ENCODE measurements at regions not wholly inside any gene's neighbourhood (a gene's known extent, or its start where the extent isn't known, plus 50 kb on each side); places are given as distances from the start of the nearest gene placed in this dataset.

DNA sequence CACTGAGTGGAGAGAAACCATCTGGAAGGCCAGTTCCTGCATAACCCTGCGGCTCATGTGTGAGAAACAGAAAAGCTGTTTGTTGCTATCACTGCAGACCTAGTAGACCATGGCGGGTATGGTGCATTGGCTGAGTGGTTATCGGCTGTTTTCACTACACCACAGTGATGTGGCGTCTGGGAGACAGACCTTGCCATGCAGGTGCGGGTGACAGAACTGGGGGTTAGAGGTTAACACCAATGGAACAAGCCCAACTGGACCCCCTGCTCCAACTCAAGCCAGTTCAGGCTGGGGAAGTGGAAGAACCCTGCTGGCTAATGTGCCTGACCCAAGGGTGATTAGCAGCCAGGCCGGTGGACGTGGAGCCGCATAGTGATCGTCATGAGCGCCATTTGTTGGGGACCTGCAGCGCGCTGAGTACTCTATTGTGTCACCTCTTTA is 91.9 kb downstream of the IRF8 start:
- no peak for DNase-seq (ENCODE audit: low spot score)

DNA sequence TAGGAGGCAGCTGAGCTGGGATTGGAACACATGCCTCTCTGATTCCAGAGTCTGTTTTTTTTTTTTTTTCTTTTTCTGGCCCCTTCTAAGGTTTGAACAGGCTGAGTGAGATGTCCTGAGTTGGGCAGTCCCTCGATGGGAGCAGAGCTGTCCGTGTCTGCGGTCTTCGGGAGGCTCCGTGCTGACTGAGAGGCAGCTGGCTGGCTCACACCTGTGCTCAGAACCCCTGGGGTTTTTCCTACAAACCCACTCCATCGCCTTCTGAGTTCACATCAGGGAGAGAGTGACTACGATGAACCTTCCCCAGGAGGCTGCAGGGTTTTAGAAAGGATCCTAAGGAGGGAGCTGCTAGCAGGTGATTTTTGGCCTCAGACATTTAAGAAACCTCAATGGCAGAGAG is 92.5 kb downstream of the IRF8 start:
- no peak for DNase-seq (ENCODE audit: low spot score)

DNA sequence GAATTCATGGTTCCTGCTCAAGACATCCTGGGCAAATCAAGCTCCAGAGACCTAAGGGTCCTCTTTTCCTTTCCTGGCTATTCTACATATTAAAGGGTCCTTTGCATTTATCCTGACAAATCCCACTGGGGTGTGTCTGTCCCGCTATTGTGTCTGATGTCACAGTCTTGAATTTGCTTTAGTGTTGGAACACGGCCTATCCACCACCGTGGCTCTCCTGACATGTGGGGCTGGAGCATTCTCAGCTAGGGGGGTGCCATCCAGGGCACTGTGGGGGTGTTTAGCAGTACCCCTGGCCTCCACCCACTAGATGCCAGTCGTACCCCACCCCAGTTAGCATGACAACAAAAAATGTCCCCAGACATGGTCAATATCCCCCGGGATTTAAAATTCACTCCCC is 92.9 kb downstream of the IRF8 start:
- DNase-seq (ENCODE audit: low spot score): no peak

DNA sequence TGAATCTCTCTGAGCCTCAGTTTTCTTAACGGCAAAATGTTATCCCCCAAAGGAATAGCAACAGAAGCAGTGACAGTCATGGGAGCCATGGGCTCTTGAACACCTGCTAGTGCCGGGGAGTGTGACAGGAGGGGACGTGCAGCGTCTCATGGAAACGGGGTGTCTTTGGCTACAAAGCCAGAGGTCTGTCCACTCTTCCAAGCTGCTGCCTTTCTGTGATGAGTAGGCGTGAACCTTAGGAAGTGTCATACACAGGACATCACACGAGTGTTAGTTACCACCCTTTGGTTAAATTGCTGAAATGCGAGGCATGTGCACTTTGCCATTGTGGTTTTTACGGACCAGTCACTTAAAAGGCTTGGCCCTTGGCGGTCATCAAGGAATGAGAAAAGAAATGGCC is 93.4 kb downstream of the IRF8 start:
- no peak for DNase-seq (ENCODE audit: low spot score)

DNA sequence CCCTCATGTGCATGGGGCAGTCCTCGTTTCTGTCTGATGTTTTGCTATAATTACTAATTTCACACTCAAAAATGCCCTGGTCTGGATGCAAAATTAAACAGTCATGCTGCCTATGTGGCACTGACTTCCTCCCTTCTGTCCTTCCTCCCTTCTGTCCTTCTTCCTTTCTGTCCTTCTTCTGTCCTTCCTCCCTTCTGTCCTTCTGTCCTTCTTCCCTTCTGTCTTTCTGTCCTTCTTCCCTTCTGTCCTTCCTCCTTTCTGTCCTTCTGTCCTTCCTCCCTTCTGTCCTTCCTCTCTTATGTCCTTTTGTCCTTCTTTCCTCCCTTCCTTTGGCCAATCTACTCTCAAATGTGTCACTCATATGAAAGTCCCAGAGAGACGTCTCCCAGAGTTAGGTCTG is 93.8 kb downstream of the IRF8 start:
- DNase-seq (ENCODE audit: low spot score): no peak

DNA sequence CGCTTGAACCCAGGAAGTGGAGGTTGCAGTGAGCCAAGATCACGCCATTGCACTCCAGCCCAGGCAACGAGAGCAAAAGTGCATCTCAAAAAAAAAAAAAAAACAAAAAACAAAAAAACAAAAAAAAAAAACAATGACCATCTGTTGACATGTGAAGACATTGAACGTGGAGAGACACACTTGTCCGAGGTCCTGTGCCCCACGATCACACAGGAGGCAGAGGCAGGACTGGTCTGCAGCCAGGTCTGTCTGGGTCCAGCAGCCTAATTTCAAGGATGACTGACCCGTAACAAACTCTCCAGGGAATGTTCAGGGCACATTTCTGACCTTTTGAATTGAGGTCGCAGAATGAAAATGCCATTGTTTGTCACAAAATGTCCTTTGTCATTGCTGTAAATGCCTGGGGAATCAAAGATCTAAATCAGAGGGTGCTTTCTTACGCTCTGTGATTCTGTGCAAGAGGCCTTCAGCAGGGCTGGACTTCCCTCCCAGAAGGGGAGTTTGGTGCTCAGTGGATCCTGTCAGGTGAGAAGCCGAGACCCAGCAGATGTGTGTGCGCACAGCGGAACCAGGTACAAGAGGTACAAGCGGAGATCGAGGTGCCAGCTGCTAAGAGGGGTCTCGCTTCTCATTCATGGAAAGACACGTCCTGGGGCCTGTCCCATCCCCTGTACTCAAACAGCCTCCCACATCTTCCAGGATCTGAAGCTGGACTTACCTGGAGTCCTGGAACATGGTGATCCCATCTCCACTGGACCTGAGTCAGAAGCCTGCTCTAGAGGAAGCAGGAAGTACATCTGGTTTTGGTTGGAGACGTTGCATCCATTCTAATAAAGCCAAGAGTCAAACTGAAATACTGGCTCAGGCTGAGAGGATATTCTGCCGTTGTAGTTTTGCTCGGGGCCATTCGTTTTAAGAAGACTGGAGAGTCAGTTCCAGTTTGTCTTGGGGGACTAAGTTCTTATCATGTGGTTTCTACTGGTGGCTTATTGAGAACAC is 95.8 kb downstream of the IRF8 start:
- no peak for DNase-seq (ENCODE audit: low spot score)

DNA sequence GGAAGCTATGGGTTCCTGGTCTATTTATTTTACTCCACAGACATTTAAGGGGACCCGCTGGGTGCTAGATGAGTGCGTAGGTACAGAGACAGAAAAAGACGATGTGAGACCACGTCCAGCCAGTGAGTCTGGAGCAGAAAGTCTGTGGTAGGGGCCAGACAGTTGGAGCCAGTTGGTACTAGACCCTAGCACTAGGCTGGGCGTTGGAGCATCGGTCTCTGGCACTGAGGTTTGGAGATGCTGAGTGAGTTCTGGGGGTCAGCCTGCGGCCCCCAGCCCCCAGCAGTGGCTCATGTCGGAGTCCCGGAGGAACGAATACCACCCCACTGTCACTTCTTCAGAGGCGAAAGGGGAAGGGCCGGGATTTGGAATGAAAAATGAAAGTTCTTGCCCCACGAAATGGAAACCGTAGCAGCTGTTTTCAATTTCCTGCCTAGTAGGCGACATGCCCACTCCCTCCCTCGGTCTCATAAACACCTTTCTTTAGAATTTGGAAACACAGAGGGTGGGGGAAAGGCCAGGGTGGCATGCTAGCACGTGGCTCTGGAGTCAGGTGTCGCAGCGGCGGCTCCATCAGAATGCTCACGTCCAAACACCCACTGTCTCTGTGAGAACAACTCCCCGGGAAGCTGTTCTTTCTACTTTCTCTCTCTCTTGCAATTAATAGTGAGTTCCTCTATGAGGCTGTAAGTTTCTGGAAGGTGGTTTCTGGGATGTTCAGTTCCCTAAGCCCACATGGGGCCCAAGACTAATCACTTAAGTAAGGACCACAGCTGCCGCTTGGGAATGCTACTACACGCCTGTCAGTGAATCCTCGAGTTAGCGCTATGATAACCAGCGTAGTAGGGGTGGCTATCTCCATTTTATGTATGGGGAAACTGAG is 96.8 kb downstream of the IRF8 start:
- DNase-seq (ENCODE audit: low spot score): no peak

DNA sequence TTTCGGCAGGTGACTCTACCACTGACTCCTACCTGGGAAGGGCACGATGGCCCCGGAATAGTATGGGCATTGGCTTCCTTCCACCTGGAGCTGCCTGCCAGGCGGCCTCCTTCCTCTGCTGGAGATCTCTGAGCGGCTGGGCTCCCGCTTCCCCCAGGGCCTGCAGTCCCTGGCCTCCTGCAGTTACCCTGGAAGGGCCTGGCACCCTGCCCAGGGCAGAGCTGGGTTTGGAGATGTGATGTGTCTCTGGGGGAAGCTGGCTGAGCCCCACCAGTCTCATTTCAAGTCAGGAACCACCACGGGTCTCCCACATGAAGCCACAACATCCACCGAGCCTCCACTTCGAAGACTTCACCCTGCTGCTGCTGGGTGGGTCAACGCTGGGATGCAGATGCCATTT is 97.9 kb downstream of the IRF8 start:
- no peak for DNase-seq (ENCODE audit: low spot score)

DNA sequence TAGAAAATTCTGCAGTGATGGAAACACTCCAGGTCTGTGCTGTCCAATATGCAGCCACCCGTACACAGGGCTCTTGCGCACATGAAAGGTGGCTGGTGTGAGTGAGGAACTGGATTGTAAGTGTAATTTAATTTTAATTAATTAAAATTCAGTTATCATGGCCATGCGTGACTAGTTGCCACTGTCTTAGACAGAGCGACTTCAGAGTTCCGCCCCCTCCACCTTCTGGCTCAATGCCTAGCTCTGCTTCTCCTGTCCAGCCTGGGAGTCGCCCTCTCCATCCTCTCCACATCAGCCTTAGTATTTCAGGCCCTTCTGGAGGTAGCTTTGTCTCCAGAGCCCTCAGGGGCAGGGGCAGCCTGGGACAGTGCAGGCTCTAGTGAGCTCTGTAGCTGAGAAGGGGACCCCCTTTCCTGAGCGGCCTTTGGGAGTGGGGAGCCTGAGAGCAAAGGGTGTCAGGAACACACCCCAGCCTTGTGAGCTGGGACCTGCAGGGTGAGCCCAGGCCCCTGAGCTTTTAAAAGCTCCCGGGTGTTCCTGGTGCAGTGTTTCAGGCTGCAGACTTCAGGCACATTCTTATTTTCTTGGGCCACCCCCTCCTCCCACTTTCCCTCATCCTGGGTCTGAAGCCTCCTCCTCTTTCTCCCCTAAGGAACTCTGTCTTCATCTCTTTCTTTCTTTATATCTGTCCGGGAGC is 99.4 kb downstream of the IRF8 start:
- no peak for DNase-seq (ENCODE audit: low spot score)

DNA sequence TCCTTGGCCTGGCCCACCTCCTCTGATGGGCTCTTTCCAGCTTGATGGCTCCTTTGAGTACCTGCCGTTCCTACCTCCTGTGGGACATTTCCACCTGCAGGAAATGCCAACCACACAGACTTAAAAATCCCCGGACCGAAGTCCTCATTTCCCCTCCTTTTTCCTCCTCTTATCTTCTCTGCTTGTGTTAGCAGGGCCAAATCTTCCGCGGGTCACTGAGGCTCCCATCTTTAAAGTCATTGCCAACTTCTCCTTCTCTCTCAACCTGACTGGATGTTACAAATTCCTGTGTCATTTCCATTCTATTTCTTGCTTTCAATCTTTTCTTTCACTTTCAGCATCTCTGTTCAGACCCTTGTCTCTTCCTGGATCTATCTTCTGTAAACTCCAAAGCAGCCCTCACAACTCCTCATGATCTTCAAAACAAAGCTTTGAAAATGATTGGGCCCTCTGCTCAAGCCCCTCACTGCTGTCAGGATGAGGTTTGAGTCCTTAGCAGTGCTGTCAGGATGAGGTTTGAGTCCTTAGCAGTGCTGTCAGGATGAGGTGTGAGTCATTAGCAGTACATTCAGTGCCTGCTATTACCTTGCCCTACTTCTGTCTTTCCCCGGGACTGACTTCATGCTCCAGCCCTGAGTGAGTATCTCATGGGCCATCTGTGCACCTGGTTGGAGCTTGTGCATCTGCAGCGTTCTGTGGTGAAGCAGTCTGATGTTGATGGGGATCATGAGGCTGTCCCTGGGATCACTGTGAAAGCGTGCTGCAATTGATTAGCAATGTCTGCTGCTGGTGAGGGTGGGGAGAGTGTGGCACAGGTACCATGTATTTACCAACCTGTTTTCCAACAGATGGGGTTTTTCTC is 100.1 kb downstream of the IRF8 start:
- DNase-seq (ENCODE audit: low spot score): no peak

DNA sequence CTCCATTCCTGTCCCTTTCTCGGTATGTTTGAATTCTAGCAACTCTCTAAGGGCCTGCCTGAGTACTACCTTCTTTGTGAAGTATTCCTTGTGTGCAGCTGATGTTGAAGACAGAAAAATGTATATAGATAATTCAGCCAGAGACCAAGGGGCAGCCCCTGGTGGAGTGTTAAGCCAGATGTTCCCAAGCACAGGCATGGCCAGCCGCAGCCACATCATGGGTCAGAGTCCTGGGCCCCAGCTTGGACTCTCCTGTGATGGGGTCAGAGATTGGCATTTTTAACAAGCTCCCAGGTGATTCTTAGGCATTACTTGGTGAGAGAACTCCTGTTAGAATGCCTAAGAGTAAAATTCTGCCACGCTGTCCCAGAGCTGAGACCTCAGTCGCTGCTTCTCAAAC is 100.8 kb downstream of the IRF8 start:
- DNase-seq (ENCODE audit: low spot score): no peak

DNA sequence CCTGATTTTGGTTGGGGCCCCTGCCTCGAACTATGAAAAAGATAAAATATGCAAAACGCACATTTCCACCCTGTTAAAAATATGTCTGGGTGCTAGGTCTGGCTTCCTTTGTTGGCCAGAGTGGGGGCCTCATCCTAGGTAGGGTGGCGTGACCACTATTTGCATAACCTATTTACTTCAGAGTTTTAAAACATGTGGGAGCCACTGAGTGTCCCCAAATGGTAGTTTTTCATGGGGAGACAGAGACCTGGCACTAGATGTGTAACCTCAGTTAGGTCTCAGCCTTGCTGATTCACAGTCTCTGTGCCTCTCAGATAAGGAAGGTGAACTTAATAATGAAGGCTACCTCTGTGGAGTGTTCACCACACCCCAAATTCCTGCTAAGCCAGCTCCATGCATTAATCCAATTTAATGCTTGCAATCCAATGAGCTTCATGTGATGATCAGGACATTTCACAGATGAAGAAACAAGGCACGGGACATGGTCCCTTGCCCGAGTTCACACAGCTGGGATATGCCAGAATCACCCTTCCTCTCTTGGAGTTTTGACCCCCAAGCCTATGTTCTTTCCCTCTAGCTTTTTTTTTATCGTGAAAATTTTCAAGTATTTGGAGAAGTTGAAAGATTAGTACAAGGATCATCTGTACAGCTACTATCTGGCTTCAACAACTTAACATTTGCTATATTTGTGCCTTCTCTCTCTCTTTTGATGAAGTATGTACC is 103.4 kb downstream of the IRF8 start:
- no peak for DNase-seq (ENCODE audit: low spot score)

DNA sequence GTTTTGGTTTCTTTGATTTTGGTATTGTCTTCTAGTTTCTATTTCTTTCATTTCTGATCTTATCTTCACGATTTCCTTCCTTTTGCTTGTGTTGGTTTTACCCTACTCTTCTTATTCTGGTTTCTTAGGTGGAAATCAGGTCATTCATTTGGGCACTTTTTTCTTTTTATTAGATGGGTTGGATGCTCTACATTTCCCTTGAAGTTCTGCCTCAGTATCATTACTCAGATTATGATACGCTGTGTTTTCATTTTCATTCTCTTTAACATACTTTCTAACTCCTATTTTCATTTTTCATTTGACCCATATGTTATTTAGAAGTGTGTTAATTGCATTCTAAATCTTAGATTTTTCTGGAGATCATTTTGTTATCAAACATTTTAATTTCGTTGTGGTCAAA is 108.6 kb downstream of the IRF8 start:
- no peak for DNase-seq (ENCODE audit: low spot score)

DNA sequence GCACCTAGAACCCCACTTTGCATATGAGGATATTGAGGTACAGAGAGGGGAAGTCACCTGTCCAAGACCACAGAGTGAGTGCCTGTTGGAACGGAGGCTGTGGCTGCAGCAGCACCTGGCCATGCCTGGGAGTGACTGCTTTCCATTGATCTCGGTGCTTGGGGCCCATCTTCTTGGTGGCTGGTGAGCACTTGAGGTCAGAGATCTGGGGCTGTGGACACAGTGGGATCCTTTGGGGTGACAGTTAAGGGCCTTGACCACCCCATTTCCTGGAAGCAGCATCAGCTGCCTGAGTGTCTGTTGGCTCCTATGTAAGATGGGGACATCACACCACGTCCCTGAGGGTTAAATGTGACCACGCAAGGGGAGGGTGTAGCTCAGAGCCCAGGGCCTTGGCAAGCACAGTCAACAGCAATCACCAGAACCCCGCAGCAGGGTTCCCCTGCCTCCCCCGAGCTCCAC is 111.7 kb downstream of the IRF8 start:
- no peak for DNase-seq (ENCODE audit: low spot score)

DNA sequence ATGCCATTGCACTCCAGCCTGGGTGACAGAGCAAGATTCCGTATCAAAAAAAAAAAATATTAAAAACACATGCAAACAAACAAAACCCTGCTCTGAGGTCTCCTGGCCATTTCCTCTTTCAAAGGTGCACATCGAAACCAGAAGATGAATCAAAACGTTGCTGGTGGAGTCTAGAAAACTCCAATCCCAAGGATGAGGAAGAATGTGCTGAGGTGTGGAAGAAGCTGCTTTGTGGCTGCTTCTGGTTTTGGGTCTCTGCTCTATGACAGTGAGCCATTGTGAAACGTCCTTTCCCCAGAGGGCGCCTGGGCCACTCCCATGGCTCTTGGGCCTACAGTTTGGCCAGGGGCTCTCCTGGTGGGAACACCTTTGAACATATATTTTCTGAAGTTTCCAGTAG is 112.6 kb downstream of the IRF8 start:
- no peak for DNase-seq (ENCODE audit: low spot score)

DNA sequence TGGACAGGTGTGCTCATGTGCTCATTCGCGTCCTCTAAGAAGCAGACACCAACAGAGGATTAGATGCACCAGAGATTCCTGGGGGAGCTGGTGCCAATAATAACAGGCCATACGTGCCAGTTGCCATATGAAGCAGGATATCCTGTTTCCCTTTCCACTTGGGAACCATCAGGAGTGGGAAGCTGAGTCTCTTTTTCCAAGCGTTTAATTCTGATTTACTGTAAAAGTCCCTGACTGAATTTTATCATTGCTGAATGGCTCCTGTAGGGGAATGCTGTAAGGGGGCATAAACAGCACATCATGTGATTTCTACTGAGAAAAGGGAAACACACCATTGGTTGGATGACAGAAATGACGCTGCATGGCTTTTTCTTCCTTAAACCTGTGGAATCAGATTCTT is 113.3 kb downstream of the IRF8 start:
- no peak for DNase-seq (ENCODE audit: low spot score)

DNA sequence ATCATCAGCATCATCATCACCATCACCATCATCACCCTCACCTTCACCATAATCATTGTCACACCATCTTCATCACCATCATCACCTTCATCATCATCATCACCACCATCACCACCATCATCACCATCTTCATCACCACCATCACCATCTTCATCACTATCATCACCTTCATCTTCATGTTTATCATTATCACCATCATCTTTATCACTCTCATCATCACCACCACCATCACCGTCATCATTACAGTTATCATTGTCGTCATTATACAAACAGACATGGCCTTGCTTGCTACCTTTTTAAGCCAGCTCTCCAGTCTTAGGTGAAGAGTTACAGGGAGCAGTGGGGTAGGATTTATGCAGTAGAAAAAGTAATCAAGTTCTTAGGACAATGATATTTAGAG is 114.9 kb downstream of the IRF8 start:
- no peak for DNase-seq (ENCODE audit: low spot score)

DNA sequence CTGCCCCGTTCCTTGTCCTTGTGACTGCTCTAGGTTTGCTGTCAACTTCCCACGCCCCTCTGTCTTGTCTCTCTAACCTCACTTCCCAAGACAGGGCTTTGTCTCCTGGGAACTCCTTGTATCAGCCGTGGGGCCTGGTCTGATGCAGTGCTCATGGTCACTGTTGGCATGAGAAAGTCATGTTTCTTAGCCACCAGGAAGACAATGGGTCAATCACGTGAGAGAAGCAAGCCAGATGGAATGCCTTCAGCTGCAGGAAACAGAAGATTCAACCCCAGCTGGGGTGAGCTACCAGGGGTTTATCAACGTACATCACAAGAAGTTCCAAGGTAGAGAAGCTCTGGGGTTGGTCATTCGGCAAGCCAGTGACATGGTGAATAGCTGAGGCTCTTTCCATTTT is 116.6 kb downstream of the IRF8 start:
- no peak for DNase-seq (ENCODE audit: low spot score)

DNA sequence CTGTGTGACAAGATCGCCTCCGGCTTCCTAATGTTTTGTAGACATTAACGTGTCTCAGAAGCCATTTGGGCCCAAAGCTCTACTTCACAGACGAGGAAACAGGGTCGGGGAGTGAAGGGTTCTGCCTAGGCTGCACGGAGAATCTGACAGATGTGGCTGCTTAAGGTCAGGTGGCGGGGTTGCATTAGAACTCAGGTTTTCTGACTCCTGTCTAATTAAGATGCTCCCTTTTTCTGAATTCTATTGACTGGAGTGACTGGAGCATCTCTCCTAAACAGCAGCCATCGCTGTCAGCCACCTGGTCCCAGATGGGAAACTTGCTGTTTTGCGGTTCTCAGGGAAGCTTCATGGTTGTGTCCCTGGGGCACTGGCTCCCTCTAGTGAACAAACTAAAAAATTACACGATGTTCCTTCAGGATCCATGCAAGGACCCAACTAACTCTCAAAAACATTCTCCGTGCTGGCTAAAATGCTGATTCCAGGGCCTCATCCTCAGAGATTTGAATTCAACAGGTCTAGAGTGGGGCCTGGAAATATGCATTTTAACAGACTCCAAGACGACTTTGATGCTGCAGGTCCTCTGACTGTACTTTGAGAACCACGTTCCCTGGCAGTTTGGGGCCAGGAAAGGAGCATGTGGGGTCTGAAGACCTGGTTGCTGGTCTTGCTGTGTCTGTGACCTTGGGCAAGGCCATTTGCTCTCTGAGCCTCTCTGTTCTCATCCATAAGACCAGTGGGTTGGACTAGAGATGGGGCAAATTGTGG is 117.4 kb downstream of the IRF8 start:
- peak; percentile 33 for DNase-seq (ENCODE audit: low spot score)

DNA sequence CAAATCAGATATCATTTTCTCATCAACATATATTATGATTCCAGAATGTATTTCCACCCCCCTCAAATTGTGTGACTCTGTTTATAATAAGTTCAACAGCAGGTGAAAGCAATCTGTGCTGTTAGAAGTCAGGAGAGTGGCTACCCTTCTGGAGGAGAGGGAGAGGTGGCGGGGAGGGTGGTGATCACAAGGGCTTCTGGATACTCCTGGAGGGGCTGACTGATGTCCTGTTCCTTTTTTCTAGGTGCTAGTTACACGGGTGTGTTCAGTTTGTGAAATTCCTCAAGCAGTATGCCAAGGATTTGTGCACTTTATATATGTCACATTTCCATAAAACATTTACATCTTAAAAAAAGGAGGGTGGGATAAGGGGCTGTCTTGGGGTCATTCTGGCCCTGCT is 119.1 kb downstream of the IRF8 start:
- DNase-seq (ENCODE audit: low spot score): no peak

All from CD4-positive, alpha-beta T cell treated with Interleukin-6 at 100 ng/mL for 8 hours (primary cell).